Kidney epithelial cell (primary cell): ENCODE measurements at regions not wholly inside any gene's neighbourhood (a gene's known extent, or its start where the extent isn't known, plus 50 kb on each side); places are given as distances from the start of the nearest gene placed in this dataset.
A peak's percentile ranks its signal among the peaks of the same experiment; 100 is the strongest.

Experiments used
- DNase-seq: peaks from one replicate; pipeline ENCODE4 v3.0.0-alpha.2; 2010; ENCODE audit warnings: low read depth
- H3K27me3 ChIP-seq: 2 replicates; pipeline ENCODE4 v1.6.0; 2011; ENCODE audit warnings: low read length; ENCODE audit not compliant: control insufficient read depth, insufficient read depth
- H3K36me3 ChIP-seq: 2 replicates; pipeline ENCODE4 v1.5.1; 2011; ENCODE audit warnings: low read length; ENCODE audit not compliant: control insufficient read depth, insufficient read depth
- H3K4me3 ChIP-seq: 2 replicates; pipeline ENCODE4 v1.5.1; 2011; ENCODE audit warnings: low read depth, mild to moderate bottlenecking, control low read depth, low read length
- CTCF ChIP-seq: IDR thresholded peaks from 2 replicates; pipeline ENCODE4 v1.5.1; 2011; ENCODE audit warnings: mild to moderate bottlenecking, moderate library complexity, low read length, control low read depth, inconsistent platforms; ENCODE audit not compliant: insufficient read depth, poor library complexity, severe bottlenecking

DNA sequence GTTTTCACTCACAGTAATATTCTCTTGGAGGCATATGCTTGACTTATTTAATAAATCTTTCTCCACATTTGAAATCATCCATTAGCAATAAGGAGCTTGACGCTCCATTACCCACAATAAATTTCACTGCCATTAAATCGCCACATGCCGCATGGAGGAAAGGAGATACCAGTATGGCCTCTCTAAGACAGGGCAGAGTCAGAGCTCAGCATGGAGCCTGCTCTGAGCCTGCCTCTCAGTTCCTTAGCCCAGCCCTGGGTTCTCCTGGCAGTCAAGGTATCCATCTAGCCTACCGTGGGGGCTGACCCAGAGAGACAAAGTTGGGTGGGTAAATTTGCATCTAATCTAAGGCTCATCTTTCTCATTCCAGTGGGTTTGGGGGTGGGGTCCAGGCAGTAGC, 80.3 kb upstream of the CES5A start:
- Histone ChIP-seq H3K36me3 (no peaks in the 10 kb centered on the region), H3K4me3 (no peak overlapping the region), H3K27me3 (no peaks in the 10 kb centered on the region)
- DNase-seq, result no peak
- no peak for TF ChIP-seq CTCF

DNA sequence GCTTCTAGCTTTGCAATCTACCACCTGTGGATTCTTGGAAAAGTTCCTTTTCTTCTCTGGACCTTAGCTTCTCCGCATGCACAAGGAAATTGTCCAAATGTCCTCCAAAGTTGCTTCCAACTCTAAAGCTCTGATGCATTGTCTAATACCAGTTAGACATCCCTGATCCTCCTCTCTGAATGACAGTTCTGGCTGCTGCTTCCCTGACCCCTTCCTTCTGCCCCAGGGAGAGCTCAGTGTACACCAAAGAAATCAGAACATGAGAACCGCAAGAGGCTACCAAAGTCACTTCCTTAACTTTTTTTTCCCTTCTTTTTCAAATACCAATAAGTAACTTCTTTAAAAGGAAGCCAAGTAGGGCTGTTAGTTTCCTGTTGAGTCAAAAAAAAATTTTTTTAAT, 79.7 kb upstream of the CES5A start:
- H3K36me3 ChIP-seq, result no peaks in the 10 kb centered on the region
- TF ChIP-seq CTCF, result no peak
- H3K27me3 ChIP-seq, result no peaks in the 10 kb centered on the region
- DNase-seq, result no peak
- H3K4me3 ChIP-seq, result no peak overlapping the region

DNA sequence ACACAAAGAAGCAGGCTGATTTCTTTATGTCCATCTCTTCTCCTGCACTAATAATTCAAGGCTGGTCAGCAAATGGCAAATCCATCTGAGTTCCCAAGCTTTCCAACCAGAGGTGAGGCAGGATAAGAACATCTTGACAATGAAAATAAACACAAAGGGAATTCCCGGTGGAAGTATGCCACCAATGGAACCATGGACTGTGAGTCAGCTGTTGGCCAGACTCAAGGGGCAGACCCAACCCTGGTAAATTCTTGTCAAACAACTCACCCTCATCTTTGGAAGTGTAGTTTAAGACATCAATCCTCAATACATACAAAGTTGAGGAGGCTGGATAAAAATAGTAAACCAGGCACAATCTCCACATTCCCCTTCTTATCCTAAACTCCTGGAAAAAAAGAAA, 74.3 kb upstream of the CES5A start:
- TF ChIP-seq CTCF, result no peak
- peak; percentile 47 for DNase-seq
- H3K27me3 ChIP-seq, result no peaks in the 10 kb centered on the region
- H3K4me3 ChIP-seq, result no peak overlapping the region
- no peaks in the 10 kb centered on the region for H3K36me3 ChIP-seq

DNA sequence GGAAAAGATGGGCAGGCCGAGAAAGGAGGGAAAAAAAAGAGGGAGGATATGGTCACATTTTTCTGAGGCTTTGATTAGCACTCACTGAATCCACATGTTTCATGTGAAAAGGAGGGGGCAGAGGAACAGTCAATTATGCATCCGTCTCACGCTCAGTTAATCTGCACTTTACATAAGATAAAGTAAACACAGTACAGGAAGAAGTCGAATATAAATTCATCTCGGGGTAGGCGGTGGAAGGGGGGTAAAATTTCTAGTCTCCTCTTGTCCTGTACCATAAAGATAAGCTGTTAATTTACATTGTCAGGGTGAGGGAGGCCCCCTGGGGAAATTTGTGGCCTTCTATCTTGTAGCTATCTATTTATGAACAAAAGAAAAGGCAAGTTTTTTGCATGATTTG, 73.1 kb upstream of the CES5A start:
- Histone ChIP-seq H3K4me3 (no peak overlapping the region), H3K27me3 (no peaks in the 10 kb centered on the region), H3K36me3 (no peaks in the 10 kb centered on the region)
- TF ChIP-seq CTCF, result no peak
- no peak for DNase-seq

DNA sequence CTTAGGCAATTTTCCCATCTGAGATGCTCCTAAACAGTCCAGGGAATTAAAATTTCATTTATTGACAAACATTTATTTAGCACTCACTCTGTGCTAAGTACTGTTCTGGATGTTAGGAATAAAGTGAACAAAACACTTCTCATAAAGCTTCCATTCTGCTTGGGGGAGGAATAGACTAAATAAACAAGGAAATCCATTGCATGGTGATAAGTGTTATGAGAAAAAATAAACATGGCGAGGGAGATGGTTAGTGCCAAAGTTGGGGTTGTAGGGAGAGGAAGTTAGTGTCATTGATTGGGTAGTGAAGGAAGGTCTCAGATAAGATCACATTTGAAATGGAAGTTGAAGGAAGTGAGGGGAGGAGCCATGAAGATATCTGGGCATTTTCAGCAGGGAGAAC, 72.2 kb upstream of the CES5A start:
- H3K36me3 ChIP-seq, result no peaks in the 10 kb centered on the region
- DNase-seq, result no peak
- no peaks in the 10 kb centered on the region for H3K27me3 ChIP-seq
- no peak for TF ChIP-seq CTCF
- no peak overlapping the region for H3K4me3 ChIP-seq

DNA sequence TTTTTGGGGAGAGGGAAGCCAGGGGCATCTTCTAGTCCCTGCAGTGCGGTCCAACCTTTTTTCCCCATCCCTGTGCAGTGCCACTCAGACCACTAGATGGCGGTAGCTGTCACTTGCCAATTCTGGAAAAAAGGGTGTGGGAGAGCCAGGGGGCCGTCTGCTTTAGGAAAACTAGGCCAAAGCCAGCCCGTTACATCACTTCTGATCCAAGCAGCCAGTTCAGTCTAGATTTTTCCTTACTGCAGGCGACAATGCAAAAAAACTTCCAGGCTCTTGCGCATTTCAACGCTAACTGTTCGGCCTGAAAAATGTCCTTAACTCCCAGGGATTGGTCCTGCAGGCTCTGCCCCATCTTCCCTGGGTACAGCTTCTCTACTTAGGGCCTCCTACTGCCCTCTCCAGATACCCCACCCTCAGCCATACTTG, 69.2 kb upstream of the CES5A start:
- Histone ChIP-seq H3K36me3 (no peaks in the 10 kb centered on the region), H3K27me3 (no peaks in the 10 kb centered on the region), H3K4me3 (no peak overlapping the region)
- TF ChIP-seq CTCF, result peak; percentile 93
- DNase-seq, result no peak
